Tongue (tissue), 1 donor: ENCODE measurements at regions not wholly inside any gene's neighbourhood (a gene's known extent, or its start where the extent isn't known, plus 50 kb on each side); places are given as distances from the start of the nearest gene placed in this dataset.

Source experiments
- DNase-seq: peaks from one replicate; pipeline ENCODE4 v3.0.0-alpha.2; 2015

DNA sequence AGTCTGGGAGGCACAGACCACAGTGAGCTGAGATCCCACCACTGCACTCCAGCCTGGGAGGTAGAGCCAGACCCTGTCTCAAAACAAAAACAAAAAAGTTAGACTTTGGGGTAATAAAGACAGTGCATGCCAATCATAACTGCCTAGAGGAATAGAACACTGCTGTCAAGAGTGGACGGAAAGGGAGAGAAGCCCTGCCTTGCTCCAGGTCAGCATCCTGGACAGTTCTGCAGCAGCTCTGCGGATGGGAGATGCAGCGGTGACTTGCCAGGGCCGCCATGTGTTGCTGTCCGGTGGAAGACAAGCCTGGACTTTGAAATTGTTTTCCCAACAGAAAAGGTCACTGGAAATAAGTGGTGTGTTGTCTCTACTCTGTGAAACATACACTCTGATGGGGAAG is 618.2 kb downstream of the TBC1D22A start:
- DNase-seq: no peak

DNA sequence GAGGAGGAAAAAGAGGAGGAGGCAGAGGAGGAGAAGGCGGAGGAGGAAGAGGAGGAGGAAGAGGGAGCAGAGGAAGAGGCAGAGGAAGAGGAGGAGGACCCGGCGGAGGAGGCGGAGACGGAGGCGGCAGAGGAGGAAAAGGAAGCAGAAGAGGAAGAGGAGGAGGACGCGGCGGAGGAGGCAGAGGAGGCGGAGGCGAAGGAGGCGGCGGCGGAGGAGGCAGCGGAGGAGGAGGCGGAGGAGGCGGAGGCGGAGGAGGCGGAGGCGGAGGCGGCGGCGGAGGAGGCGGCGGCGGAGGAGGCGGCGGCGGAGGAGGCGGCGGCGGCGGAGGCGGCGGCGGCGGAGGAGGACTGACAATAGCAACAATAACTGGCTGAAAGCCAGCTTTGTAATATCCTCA is 616.6 kb downstream of the TBC1D22A start:
- no peak for DNase-seq

DNA sequence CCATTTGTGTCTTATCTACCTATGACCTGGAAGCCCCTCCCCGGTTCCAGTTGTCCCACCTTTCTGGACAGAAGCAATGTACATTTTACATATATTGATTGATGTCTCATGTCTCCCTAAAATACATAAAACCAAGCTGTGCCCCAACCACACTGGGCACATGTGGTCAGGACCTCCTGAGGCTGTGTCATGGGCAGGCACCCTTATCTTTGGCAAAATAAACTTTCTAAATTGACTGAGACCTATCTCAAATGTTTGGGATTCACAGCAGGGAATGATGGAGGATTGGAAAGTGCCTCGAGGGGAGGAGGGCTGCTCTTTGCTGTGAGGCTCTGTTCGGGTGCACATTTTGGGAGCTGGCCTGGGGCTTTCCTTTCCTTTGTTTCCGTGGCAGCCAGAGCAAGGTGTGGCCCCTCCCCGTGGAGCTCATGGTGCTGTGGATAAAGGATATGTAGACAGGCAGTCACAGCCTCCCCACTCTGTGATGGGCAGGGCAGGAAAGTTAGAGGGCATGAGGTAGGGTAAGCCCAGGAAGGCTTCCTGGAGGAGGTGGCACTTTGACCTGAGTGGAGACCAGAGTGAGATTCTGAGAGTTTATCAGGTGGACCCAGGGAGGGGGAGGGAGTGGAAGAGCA is 615.6 kb downstream of the TBC1D22A start:
- DNase-seq: no peak

DNA sequence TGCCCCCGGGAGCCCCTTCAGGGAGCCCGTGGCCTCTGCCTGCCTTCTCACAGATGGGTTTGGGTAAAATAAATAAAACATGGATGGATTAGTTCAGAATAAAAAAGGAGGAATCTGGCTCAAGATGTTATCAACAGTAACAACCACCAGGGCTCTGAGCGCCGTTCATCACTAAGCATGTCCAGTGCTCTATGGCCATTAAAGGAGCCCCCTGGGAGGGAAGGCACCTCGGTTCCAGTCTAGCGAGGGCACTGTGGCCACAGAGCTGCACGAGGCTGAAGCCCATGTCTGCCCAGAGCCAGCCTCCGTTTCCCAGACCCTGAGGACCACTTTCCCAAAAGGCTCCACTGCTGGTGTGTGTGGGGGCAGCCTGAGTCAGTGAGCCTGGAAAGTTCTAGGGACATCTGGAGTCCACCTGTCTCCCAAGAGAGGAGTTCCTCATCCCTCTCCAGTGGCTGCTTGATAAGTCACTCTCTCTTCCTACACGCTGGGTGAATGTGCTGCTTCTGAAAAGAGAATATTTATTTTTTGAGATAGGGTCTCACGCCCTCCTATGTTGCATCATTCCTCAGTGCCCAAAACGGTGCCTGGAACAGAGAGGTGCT is 614.6 kb downstream of the TBC1D22A start:
- no peak for DNase-seq

DNA sequence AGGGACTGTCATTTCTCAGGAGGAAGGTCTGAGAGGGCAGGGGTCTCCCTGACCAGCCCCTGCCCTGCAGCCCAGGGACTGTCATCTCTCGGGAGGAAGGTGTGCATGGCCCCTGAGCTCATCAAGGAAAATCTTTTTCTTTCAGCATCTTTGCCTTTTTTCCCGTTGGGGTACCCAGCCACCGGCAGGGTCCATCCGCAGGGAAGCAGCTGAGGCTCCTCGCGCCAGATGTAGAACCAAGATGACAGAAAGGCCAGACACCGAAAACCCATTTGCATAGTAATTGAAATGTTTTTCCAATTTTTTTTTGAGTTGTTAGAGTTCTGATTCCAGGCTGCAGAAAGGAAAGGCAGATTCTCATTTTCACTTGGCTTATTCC is 613.9 kb downstream of the TBC1D22A start:
- no peak for DNase-seq

DNA sequence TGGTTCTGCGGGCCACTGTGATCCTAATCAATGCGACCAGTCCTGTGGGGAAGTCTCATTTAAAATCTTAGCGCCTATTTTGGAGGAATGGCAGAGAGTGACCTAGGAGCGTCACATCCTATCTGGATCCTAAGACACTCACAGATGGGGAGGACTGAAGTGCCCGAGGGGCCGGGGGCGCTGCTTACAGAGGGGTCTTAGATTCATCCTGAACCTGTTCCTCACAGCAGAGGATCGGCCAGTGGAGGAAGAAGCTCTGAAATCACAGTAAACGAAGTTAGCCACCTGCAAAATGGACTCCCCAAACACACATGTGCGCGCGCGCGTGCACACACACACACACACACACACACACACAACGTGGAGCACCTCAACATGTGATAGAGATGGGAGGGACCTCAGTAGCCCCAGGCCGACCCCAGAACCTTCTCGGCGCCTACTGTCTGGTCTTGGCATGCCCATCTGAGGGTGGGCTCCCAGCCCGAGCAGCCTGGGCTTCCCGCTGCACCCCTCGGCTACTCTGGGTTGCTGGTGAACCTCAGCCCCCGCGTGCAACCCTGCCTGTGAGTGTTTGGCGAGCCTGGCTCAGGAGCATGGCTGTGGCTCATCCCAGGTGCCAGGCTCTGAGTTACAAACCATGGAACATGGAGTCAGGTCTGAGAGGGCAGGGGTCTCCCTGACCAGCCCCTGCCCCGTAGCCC is 613.3 kb downstream of the TBC1D22A start:
- no peak for DNase-seq

DNA sequence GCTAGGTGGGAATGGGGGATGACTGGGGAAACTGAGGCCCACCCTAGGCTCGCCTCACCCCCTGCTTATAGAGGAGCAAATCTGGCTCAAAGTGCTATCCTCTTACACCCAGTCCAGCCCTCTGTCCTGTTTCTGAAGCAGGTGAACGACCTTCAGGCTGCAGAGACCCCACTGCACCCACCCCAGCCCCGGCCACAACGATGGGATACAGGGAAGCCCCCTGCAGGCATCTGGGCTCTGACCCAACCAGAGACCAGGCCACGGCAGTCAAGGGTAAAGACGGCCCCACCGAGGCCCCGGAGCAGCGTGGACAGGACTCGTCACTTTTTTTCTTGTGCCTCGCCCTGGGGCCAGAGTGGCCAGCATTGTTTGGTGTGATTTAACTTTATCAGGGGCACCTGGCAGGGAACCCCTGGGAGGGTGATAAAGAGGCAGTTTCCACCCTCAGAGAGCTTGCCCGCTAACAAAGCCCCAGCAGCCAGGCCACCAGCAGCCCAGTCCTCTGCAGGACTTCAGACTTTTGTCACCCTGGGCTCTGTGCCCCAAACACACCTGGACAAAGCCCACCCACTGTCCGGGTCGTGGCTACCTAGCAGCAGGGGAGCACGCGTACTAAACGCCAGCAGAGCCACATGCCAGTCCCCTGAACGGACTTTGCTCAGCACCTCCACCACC is 612.6 kb downstream of the TBC1D22A start:
- no peak for DNase-seq

DNA sequence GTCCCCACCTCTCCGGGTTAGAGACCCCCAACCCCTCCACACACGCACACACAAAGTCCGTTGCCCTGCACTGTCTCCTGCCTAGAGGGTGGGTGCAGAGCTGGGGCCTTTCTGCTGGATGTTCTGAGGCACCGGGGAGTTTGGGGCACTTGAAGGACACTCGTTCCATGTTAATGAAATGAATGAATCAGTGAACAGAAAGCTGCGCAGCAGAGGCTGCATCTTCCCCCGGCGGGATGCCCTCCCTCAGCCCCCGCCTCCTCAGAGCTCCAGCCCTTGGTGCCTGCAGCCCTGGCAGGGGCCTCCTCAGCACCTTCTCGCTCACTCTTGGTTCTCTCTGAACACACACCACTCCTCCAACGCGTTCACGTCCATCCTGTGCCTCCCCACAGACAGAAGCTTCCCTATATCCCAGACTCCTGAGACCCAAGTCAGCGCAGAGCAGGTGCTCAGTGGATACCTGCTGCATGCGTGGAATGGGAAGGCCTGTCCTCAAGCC is 611.9 kb downstream of the TBC1D22A start:
- DNase-seq: no peak

DNA sequence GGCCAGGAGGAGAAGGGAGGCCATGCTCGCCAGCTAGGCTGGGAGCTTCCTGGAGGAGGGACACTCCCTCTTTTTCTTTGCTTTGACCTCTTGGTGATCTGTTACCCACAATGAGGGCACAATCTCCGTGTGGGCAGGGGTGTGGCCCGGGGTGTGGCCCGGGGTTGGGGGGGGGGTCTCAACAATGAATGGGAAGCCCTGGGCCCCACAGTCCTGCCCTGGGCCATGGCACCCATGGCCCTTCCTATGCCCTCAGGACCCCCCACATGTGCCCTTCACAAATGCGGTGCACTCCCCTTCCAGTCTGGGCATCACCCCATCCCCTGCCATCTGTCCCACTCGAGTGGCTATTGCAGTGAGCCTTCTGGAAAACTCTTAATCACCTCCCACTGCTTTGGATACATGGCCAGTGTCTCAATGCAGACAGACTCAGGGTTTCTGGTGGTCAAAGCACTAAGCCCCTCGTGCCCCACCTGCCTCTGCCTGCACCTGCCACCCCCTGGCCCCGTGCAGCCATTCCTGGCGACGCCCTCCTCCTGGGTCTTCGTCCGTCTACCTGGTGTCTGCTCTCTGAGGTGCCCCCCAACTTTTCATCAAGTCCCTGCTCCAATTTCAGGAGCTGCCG is 611.3 kb downstream of the TBC1D22A start:
- no peak for DNase-seq

DNA sequence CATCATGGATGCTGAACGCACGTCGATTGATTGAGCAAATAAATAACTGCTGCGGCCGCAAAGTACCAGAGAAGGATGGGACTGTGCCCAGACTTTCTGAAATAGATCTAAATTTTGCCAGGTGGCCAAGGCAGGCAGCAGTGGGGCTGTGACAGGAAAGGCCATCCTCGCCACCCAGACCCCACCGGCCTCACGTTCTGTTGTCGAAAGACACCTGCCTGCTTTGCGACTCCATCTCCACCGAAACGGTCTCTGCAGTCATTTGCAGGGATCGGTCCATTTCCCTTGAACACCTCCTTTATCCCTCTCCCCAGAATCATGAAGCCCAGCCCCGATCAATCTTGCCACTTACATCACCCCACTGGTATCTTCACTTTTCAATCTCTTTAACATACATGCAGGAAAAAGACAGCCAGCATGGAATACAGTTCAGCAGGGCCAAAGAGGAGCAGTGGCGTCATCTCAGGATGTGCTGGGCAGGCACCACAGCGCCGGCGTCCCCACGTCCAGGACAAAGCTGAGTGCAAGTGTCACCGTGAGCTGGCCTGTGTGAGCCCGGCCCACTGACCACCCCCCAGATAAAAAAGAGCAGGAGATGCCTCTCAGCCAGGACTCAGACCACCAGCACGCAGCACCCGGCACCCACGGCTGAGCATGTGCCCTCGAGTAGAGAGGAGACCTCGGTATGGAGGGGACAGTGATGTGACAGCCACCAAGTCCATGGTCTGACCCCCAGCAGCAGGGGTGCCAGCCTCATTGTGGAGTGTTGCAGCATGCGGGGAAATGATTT is 610.3 kb downstream of the TBC1D22A start:
- no peak for DNase-seq

DNA sequence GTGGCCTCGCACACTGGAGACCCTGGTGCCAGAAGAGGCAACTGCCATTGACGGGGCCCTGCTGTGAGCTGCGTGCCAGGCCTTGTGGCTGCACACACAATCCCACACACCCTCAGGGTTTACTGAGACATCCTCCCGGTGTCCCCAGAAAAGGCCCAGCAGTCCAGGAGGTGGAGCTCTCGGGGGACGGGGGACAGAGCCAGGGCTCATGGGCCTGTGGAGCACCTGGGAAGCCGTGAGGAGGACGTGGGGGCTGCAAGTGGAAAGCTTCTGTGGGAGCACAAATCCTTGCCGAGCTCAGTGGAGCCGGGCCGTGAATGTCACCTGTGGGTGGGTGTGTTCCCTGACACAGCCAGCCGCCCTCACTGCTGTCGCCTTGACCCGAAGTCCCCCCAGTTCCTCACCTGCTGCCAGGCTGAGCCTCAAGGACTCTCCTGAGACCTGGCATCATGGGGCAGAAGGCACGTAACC is 609.7 kb downstream of the TBC1D22A start:
- DNase-seq: no peak

DNA sequence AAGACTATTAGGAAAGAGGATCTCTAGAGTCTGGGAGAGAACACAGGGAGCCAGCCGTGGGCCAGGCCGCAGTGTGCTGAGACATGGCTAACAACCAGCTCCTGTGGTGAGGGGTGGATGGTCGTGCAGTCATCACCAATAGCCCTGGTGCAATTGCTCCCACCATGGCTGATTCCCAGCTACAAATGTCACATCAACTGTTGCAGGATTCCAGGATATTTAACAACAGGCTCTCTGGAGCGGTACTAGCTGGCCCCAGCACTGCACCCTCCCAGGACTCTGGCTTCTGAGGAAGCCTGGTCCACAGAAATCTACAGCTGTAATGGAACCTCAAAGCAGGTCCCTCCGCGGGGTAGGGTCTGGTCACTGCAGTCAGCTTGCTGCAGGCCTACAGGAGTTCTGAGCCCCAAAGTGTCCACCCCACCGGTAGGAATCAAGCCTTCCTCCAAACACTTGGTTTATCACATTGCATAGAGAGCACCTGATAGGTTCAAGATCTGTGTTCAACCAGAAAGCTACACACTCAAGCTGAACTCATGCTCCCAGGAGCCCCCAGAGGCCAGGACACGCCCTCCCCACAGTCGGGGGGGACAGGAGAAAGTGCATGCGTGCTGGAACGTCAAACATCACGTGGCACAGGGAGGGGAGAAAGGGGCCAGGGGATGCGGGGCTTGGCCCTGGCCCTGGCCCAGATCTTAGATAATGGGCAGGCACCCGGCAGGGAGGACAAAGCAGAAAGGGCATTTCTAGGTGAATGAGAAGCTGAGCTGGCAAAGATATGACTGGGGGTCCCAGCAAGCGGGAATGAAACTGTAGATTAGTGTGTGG is 609.0 kb downstream of the TBC1D22A start:
- DNase-seq: no peak

DNA sequence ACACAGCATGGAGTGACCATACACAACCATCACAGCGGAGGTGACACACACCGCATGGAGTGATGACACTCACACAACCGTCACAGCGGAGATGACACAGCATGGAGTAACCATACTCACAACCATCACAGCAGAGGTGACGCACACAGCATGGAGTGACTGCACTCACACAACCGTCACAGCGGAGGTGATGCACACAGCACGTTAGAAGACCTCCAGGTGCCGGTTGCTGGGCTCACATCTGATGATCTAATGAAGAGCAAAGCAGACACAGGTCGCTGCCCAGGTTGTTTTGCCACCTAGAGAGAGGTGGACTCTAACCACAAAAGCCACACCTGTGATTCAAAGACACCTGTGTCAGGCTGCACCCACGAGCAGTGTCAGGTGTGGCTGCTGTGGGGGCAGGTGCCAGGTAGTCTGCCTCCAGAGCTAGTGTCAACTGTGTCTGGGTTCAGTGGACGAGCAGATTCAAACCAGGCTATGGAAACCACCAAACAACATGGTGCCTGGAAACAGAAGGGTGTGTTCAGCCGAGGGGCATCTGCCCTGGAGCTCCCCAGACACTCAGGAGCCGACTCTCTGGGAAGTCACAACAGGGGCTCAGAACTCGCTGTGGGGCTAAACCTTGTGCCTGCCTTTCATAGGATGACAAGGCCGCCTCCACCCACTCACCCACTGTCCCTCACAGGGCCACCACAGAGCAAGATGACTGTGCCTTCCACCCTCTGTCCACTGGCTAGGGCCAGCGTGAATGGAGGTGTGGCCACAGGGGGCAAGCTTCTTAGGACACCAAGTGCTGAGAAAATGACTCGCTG is 608.2 kb downstream of the TBC1D22A start:
- no peak for DNase-seq

DNA sequence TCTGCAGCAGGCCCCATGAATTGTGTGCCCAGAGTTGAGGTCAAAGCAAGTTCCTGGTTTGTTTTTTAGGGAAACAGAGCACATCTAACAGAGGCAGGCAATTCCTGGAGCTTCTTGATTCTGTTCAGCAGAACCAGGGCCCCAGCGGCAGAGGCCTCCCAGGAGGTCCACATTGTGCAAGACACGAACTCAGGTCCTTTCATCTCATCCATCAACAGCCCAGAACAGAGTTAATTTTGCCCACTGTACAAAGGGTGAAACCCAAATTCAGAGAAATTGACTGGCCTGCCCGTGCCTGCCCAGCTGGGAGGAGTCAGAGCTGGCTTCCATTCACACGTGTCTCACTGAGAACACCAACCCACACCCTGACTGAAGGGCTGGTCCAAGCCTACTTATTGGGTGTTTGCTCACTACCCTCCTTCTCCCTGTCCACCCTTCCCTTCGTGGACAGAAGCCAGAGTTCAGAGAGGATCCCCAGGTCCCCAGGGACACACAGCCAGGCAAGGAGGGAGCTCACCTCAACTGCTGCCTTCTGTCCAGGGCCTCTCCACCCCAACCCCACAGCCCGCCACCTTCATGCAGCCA is 607.1 kb downstream of the TBC1D22A start:
- DNase-seq: no peak

DNA sequence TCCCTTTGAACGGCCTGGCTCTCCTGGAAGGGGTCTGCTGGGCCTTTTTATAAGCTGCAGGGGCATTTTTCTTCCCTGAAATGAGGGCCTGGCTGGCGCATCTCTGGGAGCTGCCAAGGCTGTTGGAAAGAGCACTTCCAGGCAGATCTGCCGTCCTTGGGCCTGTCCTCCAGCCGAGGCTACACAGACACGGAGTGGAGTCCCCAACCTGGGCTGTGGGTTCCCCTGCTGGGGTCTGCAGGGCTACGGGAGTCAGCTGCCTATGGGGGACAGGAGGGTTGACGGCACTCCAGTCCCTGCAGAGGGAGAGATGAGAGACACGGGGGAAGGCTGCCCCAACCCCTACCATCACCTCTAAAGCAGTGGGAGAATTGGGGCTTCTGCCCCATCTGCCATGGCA is 606.6 kb downstream of the TBC1D22A start:
- DNase-seq: no peak

DNA sequence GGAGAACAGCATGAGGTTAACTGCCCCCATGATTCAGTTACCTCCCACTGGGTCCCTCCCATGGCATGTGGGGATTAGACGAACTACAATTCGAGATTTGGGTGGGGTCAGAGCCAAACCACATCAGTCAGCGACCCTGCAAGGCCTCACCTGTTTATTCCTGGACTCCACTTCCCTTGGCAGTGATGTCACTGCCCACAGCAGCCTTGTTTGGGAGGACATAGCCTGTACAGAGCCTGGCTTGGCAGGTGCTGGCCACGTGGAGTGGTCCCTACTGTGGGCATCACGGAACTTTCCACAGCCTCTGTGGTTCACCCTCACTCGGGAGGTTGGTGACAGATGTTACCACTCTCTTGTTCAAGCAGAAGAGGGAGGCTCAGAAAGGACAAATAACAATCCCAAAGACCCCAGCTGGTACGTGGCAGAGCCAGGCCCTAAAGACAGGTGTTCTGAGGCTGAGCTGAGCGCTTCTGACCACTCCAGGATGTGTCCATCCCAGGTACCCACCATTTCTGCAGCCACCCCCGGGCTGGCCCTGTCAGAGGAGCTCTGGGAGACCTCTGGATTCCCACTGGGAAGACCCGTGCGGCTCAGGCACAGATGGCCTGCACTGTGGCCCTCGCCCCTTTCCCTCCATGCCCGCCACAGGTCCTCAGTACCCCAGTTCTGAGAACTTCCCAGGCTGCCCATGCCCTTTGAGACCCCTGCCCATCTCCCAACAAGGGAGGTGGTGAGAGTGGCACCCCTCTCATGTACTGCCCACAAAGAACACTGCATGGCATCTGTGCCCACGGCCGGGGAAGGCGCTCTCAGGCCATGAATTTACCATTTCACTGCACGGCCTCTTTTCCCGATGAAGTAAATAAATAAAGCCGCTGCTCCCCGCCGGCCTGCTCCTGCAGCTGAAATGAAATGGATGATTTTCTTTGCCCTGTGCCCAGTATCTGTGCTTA is 605.8 kb downstream of the TBC1D22A start:
- DNase-seq: no peak

DNA sequence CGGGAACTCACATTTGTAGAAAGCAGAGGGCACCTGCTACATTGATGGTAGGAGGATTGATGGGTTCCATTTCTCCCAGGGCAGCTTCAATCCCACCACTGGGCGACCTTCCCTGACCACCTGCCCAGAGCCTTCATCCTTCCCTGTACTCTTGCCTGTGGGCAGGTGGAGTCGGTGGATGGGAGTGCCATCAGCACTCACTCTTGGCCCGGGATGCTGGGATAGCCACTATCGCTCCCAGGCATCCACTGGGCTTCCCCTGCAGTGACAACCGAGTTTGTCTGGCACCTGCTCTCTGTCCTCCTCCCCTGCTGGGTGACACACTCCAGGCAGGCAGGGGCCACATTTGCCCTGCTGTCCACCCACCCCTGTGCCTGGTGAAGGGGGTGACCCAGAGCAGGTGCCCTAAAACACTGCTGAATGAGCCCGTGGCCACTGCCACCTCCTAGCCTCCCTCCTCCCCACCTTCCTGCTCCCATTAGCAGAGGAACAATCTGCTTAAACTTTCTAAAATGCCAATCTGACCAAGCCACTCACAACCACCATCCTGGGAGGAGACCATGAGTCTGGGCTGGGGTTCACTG is 604.7 kb downstream of the TBC1D22A start:
- no peak for DNase-seq
